ENCODE measurements at regions not wholly inside any gene's neighbourhood (a gene's known extent, or its start where the extent isn't known, plus 50 kb on each side); places are given as distances from the start of the nearest gene placed in this dataset.

DNA sequence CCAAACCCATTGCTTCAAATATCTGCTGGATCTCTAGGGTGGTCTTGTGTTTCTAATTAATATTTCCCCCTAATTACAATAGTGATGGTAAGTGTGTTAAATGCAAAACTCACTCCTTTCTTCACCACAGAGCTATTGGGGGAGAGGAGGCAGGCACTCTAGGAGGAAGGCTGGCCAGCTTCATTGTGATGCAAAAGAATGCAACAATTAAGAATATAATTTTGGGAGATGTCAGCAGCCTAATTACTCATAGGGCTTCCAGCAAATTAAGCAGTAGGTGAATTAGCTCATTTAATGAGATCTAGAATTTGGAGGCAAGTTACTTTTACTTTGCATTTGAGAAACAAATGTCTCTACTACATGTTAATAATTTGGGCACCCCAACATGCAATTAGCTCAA, 560.4 kb upstream of the DAB1 start:
- TF ChIP-seq, protein P1, sequence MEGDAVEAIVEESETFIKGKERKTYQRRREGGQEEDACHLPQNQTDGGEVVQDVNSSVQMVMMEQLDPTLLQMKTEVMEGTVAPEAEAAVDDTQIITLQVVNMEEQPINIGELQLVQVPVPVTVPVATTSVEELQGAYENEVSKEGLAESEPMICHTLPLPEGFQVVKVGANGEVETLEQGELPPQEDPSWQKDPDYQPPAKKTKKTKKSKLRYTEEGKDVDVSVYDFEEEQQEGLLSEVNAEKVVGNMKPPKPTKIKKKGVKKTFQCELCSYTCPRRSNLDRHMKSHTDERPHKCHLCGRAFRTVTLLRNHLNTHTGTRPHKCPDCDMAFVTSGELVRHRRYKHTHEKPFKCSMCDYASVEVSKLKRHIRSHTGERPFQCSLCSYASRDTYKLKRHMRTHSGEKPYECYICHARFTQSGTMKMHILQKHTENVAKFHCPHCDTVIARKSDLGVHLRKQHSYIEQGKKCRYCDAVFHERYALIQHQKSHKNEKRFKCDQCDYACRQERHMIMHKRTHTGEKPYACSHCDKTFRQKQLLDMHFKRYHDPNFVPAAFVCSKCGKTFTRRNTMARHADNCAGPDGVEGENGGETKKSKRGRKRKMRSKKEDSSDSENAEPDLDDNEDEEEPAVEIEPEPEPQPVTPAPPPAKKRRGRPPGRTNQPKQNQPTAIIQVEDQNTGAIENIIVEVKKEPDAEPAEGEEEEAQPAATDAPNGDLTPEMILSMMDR (IDR thresholded peaks at IDR 0.05): no peak
- TF ChIP-seq EZH2 (IDR thresholded peaks at IDR 0.05) (no peak), EZH2phosphoT487 (IDR thresholded peaks at IDR 0.05) (no peak)

Data from neural progenitor cell (in vitro differentiated cells).